ENCODE measurements at regions not wholly inside any gene's neighbourhood (a gene's known extent, or its start where the extent isn't known, plus 50 kb on each side); places are given as distances from the start of the nearest gene placed in this dataset.

- no peak for TF ChIP-seq CTCF (IDR thresholded peaks at IDR 0.05)
These were observed 505.5 kb upstream of the WWC1 start for GRCh38 chr5:167785901-167786300.

GRCh38 chr5:167786871-167787578 is 504.4 kb upstream of the WWC1 start:
- no peak for TF ChIP-seq CTCF (IDR thresholded peaks at IDR 0.05)

GRCh38 chr5:167790045-167790444 is 501.4 kb upstream of the WWC1 start:
- no peak for TF ChIP-seq CTCF (IDR thresholded peaks at IDR 0.05)

GRCh38 chr5:167790462-167791260 is 500.8 kb upstream of the WWC1 start:
- no peak for TF ChIP-seq CTCF (IDR thresholded peaks at IDR 0.05)

GRCh38 chr5:167792514-167792913 is 498.9 kb upstream of the WWC1 start:
- no peak for TF ChIP-seq CTCF (IDR thresholded peaks at IDR 0.05)

GRCh38 chr5:167793700-167794099 is 497.7 kb upstream of the WWC1 start:
- no peak for TF ChIP-seq CTCF (IDR thresholded peaks at IDR 0.05)

- no peak for TF ChIP-seq CTCF (IDR thresholded peaks at IDR 0.05)
These were observed 497.3 kb upstream of the WWC1 start for GRCh38 chr5:167794121-167794520.

Measured in LNCAP (cell line).